ENCODE measurements at regions not wholly inside any gene's neighbourhood (a gene's known extent, or its start where the extent isn't known, plus 50 kb on each side); places are given as distances from the start of the nearest gene placed in this dataset.

GRCh38 chr12:13350946-13351345, 154.4 kb downstream of the EMP1 start:
- H3K27ac ChIP-seq (ENCODE audit: low read depth, low read length, poor library complexity, severe bottlenecking): no peak overlapping the region
- H3K4me1 ChIP-seq (ENCODE audit: insufficient read depth, low read length, poor library complexity, severe bottlenecking): no peaks in the 10 kb centered on the region
- no peak for DNase-seq (ENCODE audit: low spot score)
- no TSS peak for BruUV-seq (replicated peaks)
- no peaks in the 10 kb centered on the region for H3K9me3 ChIP-seq (ENCODE audit: low read length)
- no peaks in the 10 kb centered on the region for H3K36me3 ChIP-seq (ENCODE audit: insufficient read depth, low read length)
- no peak overlapping the region for H3K4me2 ChIP-seq (ENCODE audit: low read length)
- no peak overlapping the region for H3K4me3 ChIP-seq (ENCODE audit: low read depth, low read length, poor library complexity, severe bottlenecking)
- no peaks in the 10 kb centered on the region for H4K20me1 ChIP-seq (ENCODE audit: insufficient read depth, low read length)
- CTCF ChIA-PET (ENCODE audit: unreplicated experiment): no interaction called here
- intact Hi-C loops (cut with micrococcal nuclease; ENCODE audit: unreplicated experiment): no loop called here
- no peak overlapping the region for H2AFZ ChIP-seq (ENCODE audit: low read length)
- no peaks in the 10 kb centered on the region for H3K79me2 ChIP-seq (ENCODE audit: insufficient read depth, low read depth, low read length)
- no peak for TF ChIP-seq EZH2phosphoT487 (IDR thresholded peaks at IDR 0.05; ENCODE audit: borderline replicate concordance, low read depth, low read length)
- TF ChIP-seq CTCF (conservative IDR thresholded peaks at IDR 0.05; ENCODE audit: low read length): no peak
- H3K9me2 ChIP-seq (ENCODE audit: insufficient read depth, low read length): no peaks in the 10 kb centered on the region
- POLR2A ChIA-PET: interaction anchor here (0.6 kb wide), 1 partner anchor 1749 kb away, joined by 3 read pairs; no protein-coding TSS in a partner anchor

DNA sequence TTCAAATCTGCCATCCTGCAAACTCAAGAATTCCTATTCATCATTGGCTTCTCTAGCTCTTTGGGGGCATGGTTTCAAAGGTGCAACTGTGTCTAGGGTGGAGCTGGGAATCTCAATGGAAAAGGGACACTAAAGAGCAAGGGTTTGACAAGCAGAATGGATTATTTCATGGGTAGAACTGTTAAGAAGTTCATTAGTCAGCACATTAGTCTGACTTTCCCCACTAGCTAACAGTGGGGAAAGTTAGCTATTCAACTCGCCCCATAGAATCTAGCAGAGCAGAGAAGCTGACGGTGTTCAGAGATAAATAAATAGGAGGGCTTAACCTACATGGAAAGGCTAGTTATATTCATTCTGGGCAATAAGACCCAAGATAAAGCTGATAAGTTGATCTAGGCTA, 153.9 kb downstream of the EMP1 start:
- H3K36me3 ChIP-seq (ENCODE audit: insufficient read depth, low read length): no peaks in the 10 kb centered on the region
- CTCF ChIA-PET (ENCODE audit: unreplicated experiment): no interaction called here
- TF ChIP-seq EZH2phosphoT487 (IDR thresholded peaks at IDR 0.05; ENCODE audit: borderline replicate concordance, low read depth, low read length) (no peak), CTCF (conservative IDR thresholded peaks at IDR 0.05; ENCODE audit: low read length) (no peak)
- H3K9me2 ChIP-seq (ENCODE audit: insufficient read depth, low read length): no peaks in the 10 kb centered on the region
- no peak for DNase-seq (ENCODE audit: low spot score)
- H3K4me3 ChIP-seq (ENCODE audit: low read depth, low read length, poor library complexity, severe bottlenecking): no peak overlapping the region
- H3K79me2 ChIP-seq (ENCODE audit: insufficient read depth, low read depth, low read length): no peaks in the 10 kb centered on the region
- no peaks in the 10 kb centered on the region for H4K20me1 ChIP-seq (ENCODE audit: insufficient read depth, low read length)
- BruUV-seq (replicated peaks): no TSS peak
- POLR2A ChIA-PET: interaction anchor here (0.6 kb wide), 1 partner anchor 1749 kb away, joined by 3 read pairs; no protein-coding TSS in a partner anchor
- H3K4me2 ChIP-seq (ENCODE audit: low read length): no peak overlapping the region
- intact Hi-C loops (cut with micrococcal nuclease; ENCODE audit: unreplicated experiment): no loop called here
- no peak overlapping the region for H2AFZ ChIP-seq (ENCODE audit: low read length)
- H3K27ac ChIP-seq (ENCODE audit: low read depth, low read length, poor library complexity, severe bottlenecking): no peak overlapping the region
- no peaks in the 10 kb centered on the region for H3K9me3 ChIP-seq (ENCODE audit: low read length)
- no peaks in the 10 kb centered on the region for H3K4me1 ChIP-seq (ENCODE audit: insufficient read depth, low read length, poor library complexity, severe bottlenecking)

DNA sequence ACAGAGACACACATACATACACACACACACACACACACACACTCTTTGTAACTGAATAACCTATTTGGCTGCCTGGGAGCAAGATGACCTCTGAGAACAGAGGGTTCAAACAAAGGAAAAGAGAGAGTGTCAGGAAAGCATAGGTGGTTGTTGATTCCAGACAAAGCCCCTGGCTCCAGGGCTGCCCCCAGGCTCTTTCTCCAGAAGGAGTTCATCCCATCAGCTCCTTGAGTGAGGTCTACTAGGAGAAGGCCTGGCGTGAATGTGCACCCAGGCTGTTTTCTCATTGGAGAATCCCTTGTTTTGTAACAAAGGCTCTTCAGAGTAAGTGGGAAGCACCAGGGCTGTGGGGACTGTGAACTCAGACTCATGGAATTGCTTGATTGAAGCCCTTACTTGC, 151.9 kb downstream of the EMP1 start:
- CTCF ChIA-PET (ENCODE audit: unreplicated experiment): no interaction called here
- no peaks in the 10 kb centered on the region for H3K79me2 ChIP-seq (ENCODE audit: insufficient read depth, low read depth, low read length)
- no peaks in the 10 kb centered on the region for H3K9me3 ChIP-seq (ENCODE audit: low read length)
- no peak overlapping the region for H3K4me2 ChIP-seq (ENCODE audit: low read length)
- H3K4me1 ChIP-seq (ENCODE audit: insufficient read depth, low read length, poor library complexity, severe bottlenecking): no peaks in the 10 kb centered on the region
- H3K36me3 ChIP-seq (ENCODE audit: insufficient read depth, low read length): no peaks in the 10 kb centered on the region
- H3K27ac ChIP-seq (ENCODE audit: low read depth, low read length, poor library complexity, severe bottlenecking): no peak overlapping the region
- BruUV-seq (replicated peaks): no TSS peak
- no peaks in the 10 kb centered on the region for H4K20me1 ChIP-seq (ENCODE audit: insufficient read depth, low read length)
- POLR2A ChIA-PET: interaction anchor here (0.7 kb wide), 1 partner anchor 188 kb away, joined by 3 read pairs; no protein-coding TSS in a partner anchor
- no peak overlapping the region for H3K4me3 ChIP-seq (ENCODE audit: low read depth, low read length, poor library complexity, severe bottlenecking)
- H3K9me2 ChIP-seq (ENCODE audit: insufficient read depth, low read length): no peaks in the 10 kb centered on the region
- no peak for DNase-seq (ENCODE audit: low spot score)
- intact Hi-C loops (cut with micrococcal nuclease; ENCODE audit: unreplicated experiment): no loop called here
- TF ChIP-seq CTCF (conservative IDR thresholded peaks at IDR 0.05; ENCODE audit: low read length) (no peak), EZH2phosphoT487 (IDR thresholded peaks at IDR 0.05; ENCODE audit: borderline replicate concordance, low read depth, low read length) (no peak)
- H2AFZ ChIP-seq (ENCODE audit: low read length): no peak overlapping the region
